Stimulated activated CD4-positive, alpha-beta T cell treated with anti-CD3 and anti-CD28 coated beads, TNF-alpha, amount 100 ng/mL, for 4 hours (primary cell): ENCODE measurements at regions not wholly inside any gene's neighbourhood (a gene's known extent, or its start where the extent isn't known, plus 50 kb on each side); places are given as distances from the start of the nearest gene placed in this dataset.

Source experiments
- DNase-seq, 3 experiments: peaks; one replicate each; pipeline ENCODE4 v3.0.0-alpha.2; 2020; ENCODE audit warnings: low read depth in 3 of 3

- no peak for DNase-seq
Observed at GRCh38 chr9:131809941-131810344, 70.1 kb upstream of the RAPGEF1 start.

- DNase-seq = no peak
Observed at GRCh38 chr9:131808291-131808690, 68.4 kb upstream of the RAPGEF1 start.

- no peak for DNase-seq
Observed at GRCh38 chr9:131807144-131807983, 67.5 kb upstream of the RAPGEF1 start.

GRCh38 chr9:131805803-131806202 lies 65.9 kb upstream of the RAPGEF1 start:
- DNase-seq = no peak

- no peak for DNase-seq
Observed at GRCh38 chr9:131804826-131805225, 65.0 kb upstream of the RAPGEF1 start.

- no peak for DNase-seq
Observed at GRCh38 chr9:131803758-131804411, 64.0 kb upstream of the RAPGEF1 start.

- DNase-seq = no peak
Observed at GRCh38 chr9:131801810-131802209, 61.9 kb upstream of the RAPGEF1 start.

- no peak for DNase-seq
Observed at GRCh38 chr9:131800843-131801242, 61.0 kb upstream of the RAPGEF1 start.

GRCh38 chr9:131800366-131800765 lies 60.5 kb upstream of the RAPGEF1 start:
- DNase-seq = no peak

GRCh38 chr9:131799177-131799823 lies 59.4 kb upstream of the RAPGEF1 start:
- peak; percentile 8 to 31 (median 9) for DNase-seq

- no peak for DNase-seq
Observed at GRCh38 chr9:131798246-131798645, 58.4 kb upstream of the RAPGEF1 start.

GRCh38 chr9:131794393-131794792 lies 54.5 kb upstream of the RAPGEF1 start:
- DNase-seq = no peak

- DNase-seq = no peak
Observed at GRCh38 chr9:131791542-131792254, 51.8 kb upstream of the RAPGEF1 start.
